Activated naive CD4-positive, alpha-beta T cell treated with anti-CD3 and anti-CD28 coated beads, Interleukin-2, amount 10 ng/mL, durations not matched to agents 7 days and 5 days (primary cell): ENCODE measurements at regions not wholly inside any gene's neighbourhood (a gene's known extent, or its start where the extent isn't known, plus 50 kb on each side); places are given as distances from the start of the nearest gene placed in this dataset.
"Not testable (repeated sequence)": the region's sequence is repeated elsewhere in the genome, so short reads cannot be mapped to it uniquely, and the experiment has no call there.

Experiments used
- CTCF ChIA-PET: fragments of 350-600 bp; sonication (Branson Sonifier 250); formaldehyde crosslinking; loops from one replicate; lab custom pipeline; 2021; ENCODE audit warnings: antibody characterized with exemption; lab: Charles Lee
- DNase-seq: peaks from one replicate; pipeline ENCODE4 v3.0.0-alpha.2; 2020
- H3K27ac Mint-ChIP-seq: one replicate; pipeline ENCODE4 v1.8.0; 2021; ENCODE audit warnings: mild to moderate bottlenecking, moderate library complexity, mixed read lengths
- H3K27me3 Mint-ChIP-seq: one replicate; pipeline ENCODE4 v1.8.0; 2021; ENCODE audit warnings: mild to moderate bottlenecking, mixed read lengths
- H3K36me3 Mint-ChIP-seq: one replicate; pipeline ENCODE4 v1.8.0; 2021; ENCODE audit warnings: mixed read lengths
- H3K4me1 Mint-ChIP-seq: one replicate; pipeline ENCODE4 v1.8.0; 2021; ENCODE audit warnings: mixed read lengths
- H3K4me3 Mint-ChIP-seq: one replicate; pipeline ENCODE4 v1.8.0; 2021; ENCODE audit warnings: mild to moderate bottlenecking, moderate library complexity, mixed read lengths
- H3K9me3 Mint-ChIP-seq: one replicate; pipeline ENCODE4 v1.8.0; 2021; ENCODE audit warnings: mixed read lengths

GRCh38 chr2:224167781-224168180 lies 128.7 kb upstream of the SERPINE2 start:
- CTCF ChIA-PET, H3K27ac Mint-ChIP-seq, H3K4me3 Mint-ChIP-seq, H3K4me1 Mint-ChIP-seq, H3K36me3 Mint-ChIP-seq, H3K9me3 Mint-ChIP-seq, DNase-seq, H3K27me3 Mint-ChIP-seq: not testable (repeated sequence)

- Mint-ChIP-seq H3K9me3 (no peaks in the 10 kb centered on the region), H3K27ac (no peak overlapping the region), H3K4me1 (no peaks in the 10 kb centered on the region), H3K27me3 (peaks cover 5% of the 10 kb centered on the region), H3K36me3 (no peaks in the 10 kb centered on the region), H3K4me3 (no peak overlapping the region)
- DNase-seq: no peak
- CTCF ChIA-PET: no interaction called here
Measured at GRCh38 chr2:224166654-224167053, 127.6 kb upstream of the SERPINE2 start.

GRCh38 chr2:224165901-224166319 lies 126.8 kb upstream of the SERPINE2 start:
- Mint-ChIP-seq H3K27ac (no peak overlapping the region), H3K4me3 (no peak overlapping the region), H3K27me3 (peaks cover 5% of the 10 kb centered on the region), H3K36me3 (no peaks in the 10 kb centered on the region), H3K9me3 (no peaks in the 10 kb centered on the region), H3K4me1 (no peaks in the 10 kb centered on the region)
- CTCF ChIA-PET: no interaction called here
- DNase-seq: no peak

GRCh38 chr2:224163566-224164307 lies 124.7 kb upstream of the SERPINE2 start:
- Mint-ChIP-seq H3K27ac (no peak overlapping the region), H3K4me1 (no peaks in the 10 kb centered on the region), H3K9me3 (no peaks in the 10 kb centered on the region), H3K27me3 (no peaks in the 10 kb centered on the region), H3K36me3 (no peaks in the 10 kb centered on the region), H3K4me3 (no peak overlapping the region)
- no peak for DNase-seq
- CTCF ChIA-PET: no interaction called here

- H3K36me3 Mint-ChIP-seq: no peaks in the 10 kb centered on the region
- no peaks in the 10 kb centered on the region for H3K27me3 Mint-ChIP-seq
- no peak overlapping the region for H3K4me3 Mint-ChIP-seq
- H3K27ac Mint-ChIP-seq: no peak overlapping the region
- no peaks in the 10 kb centered on the region for H3K9me3 Mint-ChIP-seq
- CTCF ChIA-PET: no interaction called here
- no peaks in the 10 kb centered on the region for H3K4me1 Mint-ChIP-seq
- DNase-seq: no peak
Measured at GRCh38 chr2:224162122-224162521, 123.0 kb upstream of the SERPINE2 start.

GRCh38 chr2:224161712-224162111 lies 122.6 kb upstream of the SERPINE2 start:
- H3K27me3 Mint-ChIP-seq: no peaks in the 10 kb centered on the region
- no peak overlapping the region for H3K4me3 Mint-ChIP-seq
- DNase-seq: no peak
- H3K36me3 Mint-ChIP-seq: no peaks in the 10 kb centered on the region
- H3K9me3 Mint-ChIP-seq: no peaks in the 10 kb centered on the region
- no peaks in the 10 kb centered on the region for H3K4me1 Mint-ChIP-seq
- CTCF ChIA-PET: no interaction called here
- no peak overlapping the region for H3K27ac Mint-ChIP-seq

- Mint-ChIP-seq H3K27ac (no peak overlapping the region), H3K36me3 (no peaks in the 10 kb centered on the region), H3K9me3 (no peaks in the 10 kb centered on the region), H3K4me1 (no peaks in the 10 kb centered on the region), H3K27me3 (no peaks in the 10 kb centered on the region), H3K4me3 (no peak overlapping the region)
- CTCF ChIA-PET: interaction anchor here (1.1 kb wide), 1 partner anchor 167 kb away, joined by 3 read pairs; no protein-coding TSS in a partner anchor
- DNase-seq: no peak
Measured at GRCh38 chr2:224160917-224161316, 121.8 kb upstream of the SERPINE2 start.

GRCh38 chr2:224159345-224159928 lies 120.4 kb upstream of the SERPINE2 start:
- H3K27me3 Mint-ChIP-seq: no peaks in the 10 kb centered on the region
- H3K4me1 Mint-ChIP-seq: no peaks in the 10 kb centered on the region
- no peaks in the 10 kb centered on the region for H3K36me3 Mint-ChIP-seq
- CTCF ChIA-PET: no interaction called here
- no peak for DNase-seq
- H3K27ac Mint-ChIP-seq: no peak overlapping the region
- H3K4me3 Mint-ChIP-seq: no peak overlapping the region
- no peaks in the 10 kb centered on the region for H3K9me3 Mint-ChIP-seq

- no peak overlapping the region for H3K27ac Mint-ChIP-seq
- no peak for DNase-seq
- H3K9me3 Mint-ChIP-seq: no peaks in the 10 kb centered on the region
- CTCF ChIA-PET: no interaction called here
- no peaks in the 10 kb centered on the region for H3K27me3 Mint-ChIP-seq
- H3K4me3 Mint-ChIP-seq: no peak overlapping the region
- H3K4me1 Mint-ChIP-seq: no peaks in the 10 kb centered on the region
- H3K36me3 Mint-ChIP-seq: no peaks in the 10 kb centered on the region
Measured at GRCh38 chr2:224158831-224159230, 119.7 kb upstream of the SERPINE2 start.

GRCh38 chr2:224158061-224158460 lies 119.0 kb upstream of the SERPINE2 start:
- Mint-ChIP-seq H3K9me3 (no peaks in the 10 kb centered on the region), H3K4me3 (no peak overlapping the region), H3K36me3 (no peaks in the 10 kb centered on the region), H3K27ac (no peak overlapping the region), H3K4me1 (no peaks in the 10 kb centered on the region), H3K27me3 (no peaks in the 10 kb centered on the region)
- CTCF ChIA-PET: no interaction called here
- no peak for DNase-seq

- no peak for DNase-seq
- no peak overlapping the region for H3K27ac Mint-ChIP-seq
- no peaks in the 10 kb centered on the region for H3K9me3 Mint-ChIP-seq
- CTCF ChIA-PET: no interaction called here
- no peaks in the 10 kb centered on the region for H3K36me3 Mint-ChIP-seq
- H3K27me3 Mint-ChIP-seq: no peaks in the 10 kb centered on the region
- no peaks in the 10 kb centered on the region for H3K4me1 Mint-ChIP-seq
- H3K4me3 Mint-ChIP-seq: no peak overlapping the region
Measured at GRCh38 chr2:224157655-224158054, 118.6 kb upstream of the SERPINE2 start.

GRCh38 chr2:224156436-224156835 lies 117.3 kb upstream of the SERPINE2 start:
- CTCF ChIA-PET: no interaction called here
- H3K9me3 Mint-ChIP-seq: no peaks in the 10 kb centered on the region
- H3K27ac Mint-ChIP-seq: no peak overlapping the region
- no peak for DNase-seq
- no peaks in the 10 kb centered on the region for H3K36me3 Mint-ChIP-seq
- no peaks in the 10 kb centered on the region for H3K4me1 Mint-ChIP-seq
- no peak overlapping the region for H3K4me3 Mint-ChIP-seq
- no peaks in the 10 kb centered on the region for H3K27me3 Mint-ChIP-seq

GRCh38 chr2:224155896-224156295 lies 116.8 kb upstream of the SERPINE2 start:
- Mint-ChIP-seq H3K4me1 (no peaks in the 10 kb centered on the region), H3K36me3 (no peaks in the 10 kb centered on the region), H3K9me3 (no peaks in the 10 kb centered on the region), H3K27me3 (no peaks in the 10 kb centered on the region), H3K4me3 (no peak overlapping the region), H3K27ac (no peak overlapping the region)
- DNase-seq: no peak
- CTCF ChIA-PET: no interaction called here

GRCh38 chr2:224155371-224155770 lies 116.3 kb upstream of the SERPINE2 start:
- no peaks in the 10 kb centered on the region for H3K9me3 Mint-ChIP-seq
- no peak for DNase-seq
- H3K4me1 Mint-ChIP-seq: no peaks in the 10 kb centered on the region
- H3K4me3 Mint-ChIP-seq: no peak overlapping the region
- no peaks in the 10 kb centered on the region for H3K27me3 Mint-ChIP-seq
- no peaks in the 10 kb centered on the region for H3K36me3 Mint-ChIP-seq
- CTCF ChIA-PET: no interaction called here
- no peak overlapping the region for H3K27ac Mint-ChIP-seq

- Mint-ChIP-seq H3K36me3 (no peaks in the 10 kb centered on the region), H3K27me3 (no peaks in the 10 kb centered on the region), H3K9me3 (no peaks in the 10 kb centered on the region), H3K4me1 (no peaks in the 10 kb centered on the region), H3K27ac (no peak overlapping the region), H3K4me3 (no peak overlapping the region)
- DNase-seq: no peak
- CTCF ChIA-PET: no interaction called here
Measured at GRCh38 chr2:224151680-224152310, 112.7 kb upstream of the SERPINE2 start.
